ENCODE measurements at regions not wholly inside any gene's neighbourhood (a gene's known extent, or its start where the extent isn't known, plus 50 kb on each side); places are given as distances from the start of the nearest gene placed in this dataset.

GRCh38 chr18:35880788-35881455 is 91.6 kb upstream of the RMP24 start:
- TF ChIP-seq, protein P1, sequence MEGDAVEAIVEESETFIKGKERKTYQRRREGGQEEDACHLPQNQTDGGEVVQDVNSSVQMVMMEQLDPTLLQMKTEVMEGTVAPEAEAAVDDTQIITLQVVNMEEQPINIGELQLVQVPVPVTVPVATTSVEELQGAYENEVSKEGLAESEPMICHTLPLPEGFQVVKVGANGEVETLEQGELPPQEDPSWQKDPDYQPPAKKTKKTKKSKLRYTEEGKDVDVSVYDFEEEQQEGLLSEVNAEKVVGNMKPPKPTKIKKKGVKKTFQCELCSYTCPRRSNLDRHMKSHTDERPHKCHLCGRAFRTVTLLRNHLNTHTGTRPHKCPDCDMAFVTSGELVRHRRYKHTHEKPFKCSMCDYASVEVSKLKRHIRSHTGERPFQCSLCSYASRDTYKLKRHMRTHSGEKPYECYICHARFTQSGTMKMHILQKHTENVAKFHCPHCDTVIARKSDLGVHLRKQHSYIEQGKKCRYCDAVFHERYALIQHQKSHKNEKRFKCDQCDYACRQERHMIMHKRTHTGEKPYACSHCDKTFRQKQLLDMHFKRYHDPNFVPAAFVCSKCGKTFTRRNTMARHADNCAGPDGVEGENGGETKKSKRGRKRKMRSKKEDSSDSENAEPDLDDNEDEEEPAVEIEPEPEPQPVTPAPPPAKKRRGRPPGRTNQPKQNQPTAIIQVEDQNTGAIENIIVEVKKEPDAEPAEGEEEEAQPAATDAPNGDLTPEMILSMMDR (IDR thresholded peaks at IDR 0.05): no peak
- TF ChIP-seq EZH2phosphoT487 (IDR thresholded peaks at IDR 0.05) (no peak), EZH2 (IDR thresholded peaks at IDR 0.05) (no peak)

Measured in neural progenitor cell (in vitro differentiated cells).